ENCODE measurements at regions not wholly inside any gene's neighbourhood (a gene's known extent, or its start where the extent isn't known, plus 50 kb on each side); places are given as distances from the start of the nearest gene placed in this dataset.

DNA sequence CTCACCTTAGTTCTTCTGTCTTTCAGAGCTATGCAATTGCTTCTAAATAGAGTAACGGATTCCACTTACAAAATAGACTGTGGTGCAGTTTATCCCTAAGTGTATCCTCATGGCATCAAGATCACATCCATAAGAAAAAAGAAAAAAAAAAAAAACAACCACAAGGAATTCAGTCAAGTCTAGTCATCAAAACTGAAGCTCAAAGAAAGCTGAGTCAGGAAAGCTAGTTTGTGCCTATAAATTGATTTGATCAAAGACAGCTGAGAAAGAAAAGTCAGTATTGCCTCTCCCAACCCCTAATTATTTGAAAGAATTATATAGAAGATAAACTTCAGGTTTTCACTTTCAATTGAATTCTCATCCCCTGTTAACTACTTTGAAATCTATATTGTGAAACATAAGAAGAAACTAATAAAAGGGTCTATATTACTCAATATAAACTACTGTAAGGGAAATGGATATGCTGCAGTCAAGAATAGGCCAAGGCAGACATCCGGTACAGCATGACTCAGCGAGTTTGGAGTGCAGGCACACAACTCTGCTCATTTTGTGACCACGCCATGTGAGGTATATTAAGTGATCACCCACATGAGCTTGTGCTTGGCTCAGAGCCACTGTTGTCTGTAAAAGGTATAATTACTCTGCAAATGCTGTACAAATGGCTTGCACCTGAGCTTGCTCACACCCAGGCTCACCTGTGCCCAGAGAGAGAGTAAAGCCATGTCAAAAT lies 568.1 kb upstream of the CRIM1 start:
- no peak for DNase-seq (ENCODE audit: low spot score)
- TF ChIP-seq, protein P1, sequence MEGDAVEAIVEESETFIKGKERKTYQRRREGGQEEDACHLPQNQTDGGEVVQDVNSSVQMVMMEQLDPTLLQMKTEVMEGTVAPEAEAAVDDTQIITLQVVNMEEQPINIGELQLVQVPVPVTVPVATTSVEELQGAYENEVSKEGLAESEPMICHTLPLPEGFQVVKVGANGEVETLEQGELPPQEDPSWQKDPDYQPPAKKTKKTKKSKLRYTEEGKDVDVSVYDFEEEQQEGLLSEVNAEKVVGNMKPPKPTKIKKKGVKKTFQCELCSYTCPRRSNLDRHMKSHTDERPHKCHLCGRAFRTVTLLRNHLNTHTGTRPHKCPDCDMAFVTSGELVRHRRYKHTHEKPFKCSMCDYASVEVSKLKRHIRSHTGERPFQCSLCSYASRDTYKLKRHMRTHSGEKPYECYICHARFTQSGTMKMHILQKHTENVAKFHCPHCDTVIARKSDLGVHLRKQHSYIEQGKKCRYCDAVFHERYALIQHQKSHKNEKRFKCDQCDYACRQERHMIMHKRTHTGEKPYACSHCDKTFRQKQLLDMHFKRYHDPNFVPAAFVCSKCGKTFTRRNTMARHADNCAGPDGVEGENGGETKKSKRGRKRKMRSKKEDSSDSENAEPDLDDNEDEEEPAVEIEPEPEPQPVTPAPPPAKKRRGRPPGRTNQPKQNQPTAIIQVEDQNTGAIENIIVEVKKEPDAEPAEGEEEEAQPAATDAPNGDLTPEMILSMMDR (IDR thresholded peaks at IDR 0.05) = no peak
- no peak overlapping the region for H3K27ac ChIP-seq
- H3K4me3 ChIP-seq = no peak overlapping the region

DNA sequence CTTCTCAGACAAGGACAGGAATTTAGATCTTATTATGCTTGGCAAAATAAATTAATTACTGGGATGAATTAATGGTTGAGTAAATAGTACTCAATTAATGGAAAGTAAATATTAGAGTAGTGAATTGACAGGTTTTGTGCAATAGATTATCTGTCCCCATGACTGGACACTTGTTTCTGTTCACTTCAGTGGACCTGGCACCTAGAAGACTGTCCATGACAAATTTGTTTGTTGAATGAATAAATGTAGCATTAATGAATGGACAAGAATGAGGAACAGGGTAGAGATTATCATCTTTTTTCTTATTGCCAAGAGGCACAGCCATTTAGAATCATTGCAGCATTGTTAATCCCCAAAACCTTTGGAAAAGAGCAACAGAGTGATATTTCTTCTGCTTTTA lies 570.0 kb upstream of the CRIM1 start:
- no peak overlapping the region for H3K27ac ChIP-seq
- TF ChIP-seq, protein P1 (IDR thresholded peaks at IDR 0.05) = no peak
- no peak for DNase-seq (ENCODE audit: low spot score)
- H3K4me3 ChIP-seq = no peak overlapping the region

- TF ChIP-seq, protein P1 (IDR thresholded peaks at IDR 0.05) = no peak
Observed at GRCh38 chr2:35784777-35785176, 570.8 kb upstream of the CRIM1 start.

DNA sequence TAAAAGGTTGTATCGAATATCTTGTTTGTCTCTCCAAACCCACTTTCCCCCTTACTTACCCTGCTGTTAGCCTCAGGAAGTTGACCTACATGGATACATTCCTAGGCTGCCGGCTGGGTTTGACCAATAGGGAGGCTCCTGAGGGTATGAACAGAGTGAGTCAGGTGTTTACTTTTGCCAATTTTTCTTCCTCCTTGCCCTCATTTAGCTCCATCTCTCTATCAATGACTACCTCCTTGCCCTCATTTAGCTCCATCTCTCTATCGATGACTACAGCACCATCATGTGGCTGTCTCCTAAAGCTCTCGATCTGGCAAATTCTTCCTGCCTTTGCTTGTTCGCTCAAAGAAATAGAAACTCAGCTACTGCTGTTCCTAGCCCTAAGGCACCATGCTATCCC lies 571.9 kb upstream of the CRIM1 start:
- TF ChIP-seq, protein P1 (IDR thresholded peaks at IDR 0.05) = no peak
- no peak overlapping the region for H3K4me3 ChIP-seq
- H3K27ac ChIP-seq = no peak overlapping the region
- no peak for DNase-seq (ENCODE audit: low spot score)

More at GRCh38 chr2:35784777-35785176, 570.8 kb upstream of the CRIM1 start:
- no peak overlapping the region for H3K27ac ChIP-seq
- H3K4me3 ChIP-seq = no peak overlapping the region
- DNase-seq (ENCODE audit: low spot score) = no peak

- H3K27ac ChIP-seq = no peak overlapping the region
- no peak overlapping the region for H3K4me3 ChIP-seq
- TF ChIP-seq, protein P1 (IDR thresholded peaks at IDR 0.05) = no peak
- no peak for DNase-seq (ENCODE audit: low spot score)
Observed at GRCh38 chr2:35741556-35741955, 614.0 kb upstream of the CRIM1 start.

DNA sequence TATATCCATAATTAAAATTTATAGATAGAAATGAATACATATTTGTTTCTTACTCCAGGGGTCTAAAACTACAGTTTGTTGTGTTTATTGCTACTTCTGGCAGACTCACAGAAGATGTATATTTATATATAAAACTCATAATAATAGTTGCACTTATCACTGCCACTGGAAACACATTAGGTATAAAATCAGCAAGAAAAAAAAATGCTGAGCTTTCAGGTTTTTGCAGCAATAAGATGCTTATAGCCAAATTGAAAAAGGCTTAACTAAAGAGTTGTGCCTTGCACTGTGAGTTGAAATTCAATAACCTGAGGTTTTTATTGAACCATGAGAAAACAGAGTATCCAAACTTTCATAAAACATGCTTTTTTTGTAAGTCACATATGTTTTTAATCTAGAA lies 623.9 kb upstream of the CRIM1 start:
- H3K27ac ChIP-seq = no peak overlapping the region
- no peak overlapping the region for H3K4me3 ChIP-seq
- TF ChIP-seq, protein P1 (IDR thresholded peaks at IDR 0.05) = no peak
- DNase-seq (ENCODE audit: low spot score) = no peak

- no peak for DNase-seq (ENCODE audit: low spot score)
- no peak overlapping the region for H3K27ac ChIP-seq
- H3K4me3 ChIP-seq = no peak overlapping the region
- TF ChIP-seq, protein P1 (IDR thresholded peaks at IDR 0.05) = no peak
Observed at GRCh38 chr2:35714883-35715282, 640.7 kb upstream of the CRIM1 start.
